ENCODE measurements at regions not wholly inside any gene's neighbourhood (a gene's known extent, or its start where the extent isn't known, plus 50 kb on each side); places are given as distances from the start of the nearest gene placed in this dataset.
A peak's percentile ranks its signal among the peaks of the same experiment; 100 is the strongest.

GRCh38 chr7:15782656-15783055 lies 96.2 kb upstream of the MEOX2 start:
- H3K4me3 ChIP-seq (ENCODE audit: low read length), result no peak overlapping the region
- no peak for TF ChIP-seq CTCF (IDR thresholded peaks at IDR 0.05; ENCODE audit: insufficient read depth, low read depth, low read length, missing control alignments)
- no peak for DNase-seq (ENCODE audit: low read depth)

- DNase-seq (ENCODE audit: low read depth), result no peak
- no peak for TF ChIP-seq CTCF (IDR thresholded peaks at IDR 0.05; ENCODE audit: insufficient read depth, low read depth, low read length, missing control alignments)
- no peak overlapping the region for H3K4me3 ChIP-seq (ENCODE audit: low read length)
These were observed 95.5 kb upstream of the MEOX2 start for GRCh38 chr7:15781944-15782343.

- DNase-seq (ENCODE audit: low read depth), result peak; percentile 40
- H3K4me3 ChIP-seq (ENCODE audit: low read length), result no peak overlapping the region
- TF ChIP-seq CTCF (IDR thresholded peaks at IDR 0.05; ENCODE audit: insufficient read depth, low read depth, low read length, missing control alignments), result no peak
These were observed 93.8 kb upstream of the MEOX2 start for GRCh38 chr7:15780271-15780670.

GRCh38 chr7:15778191-15778590 lies 91.7 kb upstream of the MEOX2 start:
- TF ChIP-seq CTCF (IDR thresholded peaks at IDR 0.05; ENCODE audit: insufficient read depth, low read depth, low read length, missing control alignments), result no peak
- no peak overlapping the region for H3K4me3 ChIP-seq (ENCODE audit: low read length)
- DNase-seq (ENCODE audit: low read depth), result no peak

- TF ChIP-seq CTCF (IDR thresholded peaks at IDR 0.05; ENCODE audit: insufficient read depth, low read depth, low read length, missing control alignments), result no peak
- DNase-seq (ENCODE audit: low read depth), result no peak
- no peak overlapping the region for H3K4me3 ChIP-seq (ENCODE audit: low read length)
These were observed 79.3 kb upstream of the MEOX2 start for GRCh38 chr7:15765753-15766152.

- no peak overlapping the region for H3K4me3 ChIP-seq (ENCODE audit: low read length)
- DNase-seq (ENCODE audit: low read depth), result no peak
- no peak for TF ChIP-seq CTCF (IDR thresholded peaks at IDR 0.05; ENCODE audit: insufficient read depth, low read depth, low read length, missing control alignments)
These were observed 78.4 kb upstream of the MEOX2 start for GRCh38 chr7:15764851-15765382.

GRCh38 chr7:15764010-15764409 lies 77.5 kb upstream of the MEOX2 start:
- TF ChIP-seq CTCF (IDR thresholded peaks at IDR 0.05; ENCODE audit: insufficient read depth, low read depth, low read length, missing control alignments), result no peak
- no peak for DNase-seq (ENCODE audit: low read depth)
- no peak overlapping the region for H3K4me3 ChIP-seq (ENCODE audit: low read length)
